Fibroblast of gingiva (primary cell): ENCODE measurements at regions not wholly inside any gene's neighbourhood (a gene's known extent, or its start where the extent isn't known, plus 50 kb on each side); places are given as distances from the start of the nearest gene placed in this dataset.

Source experiments
- DNase-seq: peaks from one replicate; pipeline ENCODE4 v3.0.0-alpha.2; 2011; ENCODE audit warnings: low read depth

GRCh38 chr1:55931081-55931940 is 648.1 kb downstream of the PLPP3 start:
- DNase-seq = no peak

DNA sequence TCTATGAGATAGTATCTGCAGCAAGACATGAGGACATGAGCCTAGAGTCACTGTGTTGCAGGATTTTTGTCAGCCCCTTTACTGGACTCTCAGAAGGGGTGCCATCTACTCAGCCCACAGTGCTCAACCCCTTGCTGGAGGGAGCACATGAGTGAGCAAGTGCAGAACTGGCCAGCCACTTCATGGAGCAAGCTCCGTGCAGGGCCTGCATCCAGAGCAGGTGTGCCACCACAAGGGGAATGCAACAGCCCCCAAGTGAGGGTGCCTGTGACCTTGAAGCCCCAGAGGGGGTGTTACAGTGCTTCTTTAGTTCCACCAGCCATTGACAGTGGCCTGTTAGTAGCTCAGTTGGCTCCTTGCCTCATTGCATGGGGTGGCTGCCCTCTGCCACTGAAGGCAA is 649.7 kb downstream of the PLPP3 start:
- DNase-seq = no peak

- DNase-seq = no peak
Measured at GRCh38 chr1:55928576-55928975, 650.8 kb downstream of the PLPP3 start.

DNA sequence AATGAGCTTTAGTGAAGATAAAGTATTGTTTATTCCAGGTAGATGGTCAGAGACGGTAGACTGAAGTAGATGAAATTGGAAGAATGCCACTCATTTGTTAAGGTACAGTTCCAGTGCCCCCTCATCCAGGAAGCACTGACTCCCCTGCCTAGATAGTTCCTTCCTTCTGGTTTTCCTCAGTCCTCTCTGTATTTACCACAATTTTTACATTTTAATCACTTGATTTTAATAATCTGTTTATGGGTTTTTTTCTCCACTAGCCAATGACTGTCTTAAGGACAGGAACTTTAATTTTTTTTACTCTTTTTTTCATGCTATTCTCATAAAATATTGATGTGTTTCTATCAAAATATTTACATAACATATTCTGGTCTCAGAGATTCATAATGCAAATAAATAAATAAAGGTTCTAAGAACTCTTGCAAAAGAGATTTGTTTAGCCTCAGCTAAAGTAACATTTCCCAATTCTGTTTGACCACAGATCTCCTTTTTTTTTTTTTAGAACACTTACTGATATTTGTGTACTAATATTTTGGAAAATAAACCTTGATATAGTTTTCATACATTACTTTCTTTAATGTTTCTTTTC is 651.6 kb downstream of the PLPP3 start:
- peak; percentile 67 for DNase-seq

DNA sequence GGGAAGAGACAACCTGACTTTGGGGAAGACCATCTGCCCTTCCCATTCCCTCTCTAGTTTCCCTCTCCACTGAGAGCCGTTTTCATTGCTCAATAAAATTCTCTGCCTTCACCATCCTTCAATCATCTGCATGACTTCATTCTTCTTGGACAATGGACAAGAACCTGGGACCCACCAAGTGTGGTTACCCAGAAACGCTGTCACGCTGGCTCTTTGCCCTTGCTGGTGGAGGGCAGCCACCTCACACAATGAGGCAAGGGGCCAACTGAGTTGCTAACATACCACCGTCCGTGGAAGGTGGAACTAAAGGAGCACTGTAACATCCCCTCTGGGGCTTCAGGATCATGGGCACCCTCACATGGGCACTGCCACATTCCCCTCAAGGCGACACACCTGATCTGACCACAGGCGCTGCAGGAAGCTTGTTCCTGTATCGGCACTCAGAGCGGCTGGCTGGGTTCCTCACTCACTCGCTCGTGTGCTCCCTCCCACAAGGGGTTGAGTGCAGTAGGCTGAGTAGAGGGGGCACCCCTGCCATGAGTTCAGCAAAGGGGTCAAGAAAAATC is 652.4 kb downstream of the PLPP3 start:
- no peak for DNase-seq

- no peak for DNase-seq
Measured at GRCh38 chr1:55916907-55917306, 662.5 kb downstream of the PLPP3 start.

GRCh38 chr1:55916481-55916880 is 662.9 kb downstream of the PLPP3 start:
- DNase-seq = peak; percentile 75

- no peak for DNase-seq
Measured at GRCh38 chr1:55913565-55913964, 665.8 kb downstream of the PLPP3 start.

- DNase-seq = no peak
Measured at GRCh38 chr1:55912438-55912837, 666.9 kb downstream of the PLPP3 start.

DNA sequence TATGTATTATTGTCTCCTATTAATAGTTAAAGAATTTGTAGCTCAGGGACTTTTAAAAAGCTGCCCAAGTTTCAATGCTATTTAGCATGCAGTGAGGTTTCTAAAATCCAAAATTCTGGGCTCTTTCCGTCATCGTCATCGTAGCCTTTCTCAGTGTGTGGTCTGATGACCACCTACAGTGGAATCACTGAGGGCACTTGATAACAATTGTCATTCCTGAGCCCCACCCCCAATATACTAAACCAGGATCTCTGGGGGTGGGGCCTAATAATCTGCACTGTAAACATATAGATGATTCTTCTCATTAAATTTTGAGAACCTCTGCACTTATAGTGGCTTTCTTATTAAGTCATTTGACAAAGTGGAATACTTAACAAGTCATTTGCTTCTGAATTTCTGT is 674.8 kb downstream of the PLPP3 start:
- DNase-seq = no peak

DNA sequence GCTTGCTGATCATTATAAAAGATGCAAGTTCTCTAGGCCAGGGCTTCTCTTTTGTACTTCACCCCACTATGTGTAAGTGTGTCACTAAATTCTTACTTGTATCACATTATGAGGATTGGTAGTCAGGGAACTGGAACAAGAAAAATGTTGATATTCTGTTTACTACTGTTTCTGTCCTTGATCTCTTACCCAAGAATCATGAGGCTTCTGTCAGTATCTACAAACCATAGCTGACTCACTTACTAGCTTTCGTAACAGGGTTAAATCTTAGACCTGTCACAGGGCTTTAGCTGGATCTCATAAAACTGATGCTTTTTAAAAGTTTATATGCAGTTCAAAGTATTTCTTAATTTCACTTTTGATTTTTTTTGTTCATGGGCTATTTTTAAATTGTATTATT is 681.2 kb downstream of the PLPP3 start:
- peak; percentile 77 for DNase-seq

- DNase-seq = no peak
Measured at GRCh38 chr1:55896210-55896609, 681.0 kb upstream of the USP24 start.

GRCh38 chr1:55894521-55894920 is 679.4 kb upstream of the USP24 start:
- DNase-seq = peak; percentile 75

- peak; percentile 58 for DNase-seq
Measured at GRCh38 chr1:55893155-55893554, 678.0 kb upstream of the USP24 start.

DNA sequence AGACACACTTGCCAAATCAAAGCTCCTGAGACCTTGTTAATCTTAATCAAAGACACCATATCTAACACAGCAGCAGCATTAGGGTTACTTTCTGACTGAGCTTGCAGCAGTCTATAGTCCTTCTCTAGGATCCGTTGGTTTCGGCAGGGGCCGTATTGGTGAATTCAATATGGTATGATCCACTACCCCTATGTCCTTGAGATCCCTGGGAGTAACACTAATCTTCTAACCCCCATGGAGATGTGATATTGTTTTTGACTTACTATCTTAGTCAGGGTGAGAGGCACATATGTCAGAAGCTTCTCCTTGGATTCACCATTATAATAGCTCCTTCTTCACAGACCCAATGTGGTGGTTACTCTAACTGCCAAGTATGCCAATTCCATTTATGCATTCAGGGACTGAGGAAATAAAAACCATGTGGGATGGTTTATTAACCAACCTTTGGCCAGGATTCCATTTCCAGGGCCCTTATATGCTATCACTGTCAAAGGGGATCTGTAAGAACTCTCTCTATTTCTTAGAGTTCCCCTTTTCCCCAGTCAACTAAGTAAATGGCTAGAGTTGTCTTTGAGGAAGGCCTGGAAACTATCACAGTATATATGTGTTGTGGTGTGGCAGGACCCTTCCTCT is 673.6 kb upstream of the USP24 start:
- DNase-seq = peak; percentile 77

- DNase-seq = peak; percentile 34
Measured at GRCh38 chr1:55886856-55887712, 671.9 kb upstream of the USP24 start.

GRCh38 chr1:55885619-55886018 is 670.5 kb upstream of the USP24 start:
- no peak for DNase-seq

- no peak for DNase-seq
Measured at GRCh38 chr1:55882931-55883330, 667.8 kb upstream of the USP24 start.

- DNase-seq = no peak
Measured at GRCh38 chr1:55879346-55879745, 664.2 kb upstream of the USP24 start.

- DNase-seq = no peak
Measured at GRCh38 chr1:55877437-55878232, 662.5 kb upstream of the USP24 start.
